ENCODE measurements at regions not wholly inside any gene's neighbourhood (a gene's known extent, or its start where the extent isn't known, plus 50 kb on each side); places are given as distances from the start of the nearest gene placed in this dataset.

DNA sequence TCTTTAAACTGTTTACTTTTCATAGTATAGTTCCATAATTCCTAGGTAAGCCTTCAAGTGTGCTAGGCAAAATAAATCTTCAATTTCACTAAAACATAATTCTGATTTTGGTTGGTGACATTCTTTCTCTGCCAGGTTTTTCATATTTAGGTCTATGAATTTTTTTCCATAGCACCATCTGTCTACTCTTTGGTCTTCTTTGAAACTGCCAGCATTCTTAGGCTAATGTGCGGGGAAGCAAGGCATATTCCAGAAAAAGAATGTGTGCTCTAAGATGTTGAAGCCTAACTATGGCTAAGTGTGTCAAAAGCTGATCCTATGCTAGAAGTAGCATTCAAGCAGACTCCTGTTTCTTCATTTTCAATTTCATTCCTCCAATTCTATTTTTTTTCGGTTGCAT is 213.9 kb upstream of the C11orf87 start:
- Histone ChIP-seq H3K79me2 (ENCODE audit: insufficient read depth, low read length) (no peaks in the 10 kb centered on the region), H4K20me1 (ENCODE audit: insufficient read depth, low read length) (no peaks in the 10 kb centered on the region), H3K9ac (ENCODE audit: low read depth, low read length) (no peak overlapping the region), H3K9me3 (ENCODE audit: insufficient read depth, low read length, severe bottlenecking) (no peaks in the 10 kb centered on the region), H3K4me2 (ENCODE audit: insufficient read depth, low read length) (no peak overlapping the region), H3K4me1 (ENCODE audit: insufficient read depth, low read length) (no peaks in the 10 kb centered on the region), H3K4me3 (ENCODE audit: low read depth in 1 of 2, low read length in 2 of 2) (no peak overlapping the region), H2AFZ (ENCODE audit: low read depth, low read length) (no peak overlapping the region), H3K27ac (ENCODE audit: low read length) (no peak overlapping the region), H3K36me3 (ENCODE audit: insufficient read depth, low read length) (no peaks in the 10 kb centered on the region), H3K27me3 (ENCODE audit: insufficient read depth, low read length, poor library complexity) (no peaks in the 10 kb centered on the region)
- DNase-seq (no peak), ATAC-seq (ENCODE audit: insufficient read depth, low read depth) (no peak)
- TF ChIP-seq EZH2 (IDR thresholded peaks at IDR 0.05; ENCODE audit: borderline replicate concordance, low read depth, low read length, severe bottlenecking): no peak
- TF ChIP-seq, protein P1, sequence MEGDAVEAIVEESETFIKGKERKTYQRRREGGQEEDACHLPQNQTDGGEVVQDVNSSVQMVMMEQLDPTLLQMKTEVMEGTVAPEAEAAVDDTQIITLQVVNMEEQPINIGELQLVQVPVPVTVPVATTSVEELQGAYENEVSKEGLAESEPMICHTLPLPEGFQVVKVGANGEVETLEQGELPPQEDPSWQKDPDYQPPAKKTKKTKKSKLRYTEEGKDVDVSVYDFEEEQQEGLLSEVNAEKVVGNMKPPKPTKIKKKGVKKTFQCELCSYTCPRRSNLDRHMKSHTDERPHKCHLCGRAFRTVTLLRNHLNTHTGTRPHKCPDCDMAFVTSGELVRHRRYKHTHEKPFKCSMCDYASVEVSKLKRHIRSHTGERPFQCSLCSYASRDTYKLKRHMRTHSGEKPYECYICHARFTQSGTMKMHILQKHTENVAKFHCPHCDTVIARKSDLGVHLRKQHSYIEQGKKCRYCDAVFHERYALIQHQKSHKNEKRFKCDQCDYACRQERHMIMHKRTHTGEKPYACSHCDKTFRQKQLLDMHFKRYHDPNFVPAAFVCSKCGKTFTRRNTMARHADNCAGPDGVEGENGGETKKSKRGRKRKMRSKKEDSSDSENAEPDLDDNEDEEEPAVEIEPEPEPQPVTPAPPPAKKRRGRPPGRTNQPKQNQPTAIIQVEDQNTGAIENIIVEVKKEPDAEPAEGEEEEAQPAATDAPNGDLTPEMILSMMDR (IDR thresholded peaks at IDR 0.05; ENCODE audit: borderline replicate concordance, extremely low read depth, low read length, poor library complexity, severe bottlenecking): no peak

DNA sequence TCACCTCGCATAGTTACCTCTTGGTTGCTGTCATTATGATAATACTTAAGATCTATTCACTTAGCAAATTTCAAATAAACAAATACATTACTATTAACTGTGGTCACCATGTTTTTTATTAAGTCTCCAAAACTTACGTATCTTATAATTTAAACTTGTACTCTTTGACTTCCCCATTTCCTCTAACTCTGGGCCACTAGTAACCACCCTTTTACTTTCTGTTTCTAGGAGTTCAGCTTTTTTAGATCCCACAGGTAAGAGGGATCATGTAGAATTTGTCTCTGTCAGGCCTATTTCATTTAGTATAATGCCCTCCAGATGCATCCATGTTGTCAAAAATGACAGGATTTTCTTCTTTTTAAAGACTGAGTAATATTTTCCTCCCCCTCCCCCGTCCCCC is 212.4 kb upstream of the C11orf87 start:
- H3K27ac ChIP-seq (ENCODE audit: low read length): no peak overlapping the region
- no peak for TF ChIP-seq EZH2 (IDR thresholded peaks at IDR 0.05; ENCODE audit: borderline replicate concordance, low read depth, low read length, severe bottlenecking)
- TF ChIP-seq, protein P1 (IDR thresholded peaks at IDR 0.05; ENCODE audit: borderline replicate concordance, extremely low read depth, low read length, poor library complexity, severe bottlenecking): no peak
- H2AFZ ChIP-seq (ENCODE audit: low read depth, low read length): no peak overlapping the region
- no peaks in the 10 kb centered on the region for H3K79me2 ChIP-seq (ENCODE audit: insufficient read depth, low read length)
- H3K36me3 ChIP-seq (ENCODE audit: insufficient read depth, low read length): no peaks in the 10 kb centered on the region
- no peak overlapping the region for H3K9ac ChIP-seq (ENCODE audit: low read depth, low read length)
- no peaks in the 10 kb centered on the region for H4K20me1 ChIP-seq (ENCODE audit: insufficient read depth, low read length)
- no peak for DNase-seq
- no peak for ATAC-seq (ENCODE audit: insufficient read depth, low read depth)
- H3K4me1 ChIP-seq (ENCODE audit: insufficient read depth, low read length): no peaks in the 10 kb centered on the region
- H3K27me3 ChIP-seq (ENCODE audit: insufficient read depth, low read length, poor library complexity): no peaks in the 10 kb centered on the region
- H3K4me3 ChIP-seq (ENCODE audit: low read depth in 1 of 2, low read length in 2 of 2): no peak overlapping the region
- H3K9me3 ChIP-seq (ENCODE audit: insufficient read depth, low read length, severe bottlenecking): no peaks in the 10 kb centered on the region
- no peak overlapping the region for H3K4me2 ChIP-seq (ENCODE audit: insufficient read depth, low read length)

DNA sequence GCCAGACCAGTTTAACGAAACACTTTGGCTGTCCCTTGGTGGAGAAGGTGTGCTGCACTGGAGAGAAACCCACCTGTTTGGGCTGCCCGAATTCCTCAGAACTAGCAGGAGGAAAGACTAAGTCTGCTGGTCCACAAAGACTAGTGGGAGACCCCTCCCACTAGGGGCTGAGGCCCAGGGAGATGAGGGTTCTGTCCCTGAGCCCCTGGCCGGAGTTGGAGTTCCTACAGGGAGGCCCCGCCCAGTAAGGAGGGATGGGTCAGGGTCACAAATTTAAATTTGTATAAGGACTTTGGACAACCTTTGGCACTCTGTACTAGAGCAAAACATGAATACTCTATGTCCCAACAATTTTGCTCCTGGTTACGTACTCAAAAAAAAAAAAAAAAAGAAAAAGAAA is 200.8 kb upstream of the C11orf87 start:
- Histone ChIP-seq H3K4me3 (ENCODE audit: low read depth in 1 of 2, low read length in 2 of 2) (no peak overlapping the region), H3K36me3 (ENCODE audit: insufficient read depth, low read length) (no peaks in the 10 kb centered on the region), H3K27ac (ENCODE audit: low read length) (no peak overlapping the region), H4K20me1 (ENCODE audit: insufficient read depth, low read length) (no peaks in the 10 kb centered on the region), H3K9ac (ENCODE audit: low read depth, low read length) (no peak overlapping the region), H3K27me3 (ENCODE audit: insufficient read depth, low read length, poor library complexity) (no peaks in the 10 kb centered on the region), H3K79me2 (ENCODE audit: insufficient read depth, low read length) (no peaks in the 10 kb centered on the region), H3K4me1 (ENCODE audit: insufficient read depth, low read length) (no peaks in the 10 kb centered on the region), H3K9me3 (ENCODE audit: insufficient read depth, low read length, severe bottlenecking) (no peaks in the 10 kb centered on the region), H2AFZ (ENCODE audit: low read depth, low read length) (no peak overlapping the region), H3K4me2 (ENCODE audit: insufficient read depth, low read length) (no peak overlapping the region)
- DNase-seq (no peak), ATAC-seq (ENCODE audit: insufficient read depth, low read depth) (no peak)
- TF ChIP-seq EZH2 (IDR thresholded peaks at IDR 0.05; ENCODE audit: borderline replicate concordance, low read depth, low read length, severe bottlenecking): no peak
- TF ChIP-seq, protein P1 (IDR thresholded peaks at IDR 0.05; ENCODE audit: borderline replicate concordance, extremely low read depth, low read length, poor library complexity, severe bottlenecking): no peak

DNA sequence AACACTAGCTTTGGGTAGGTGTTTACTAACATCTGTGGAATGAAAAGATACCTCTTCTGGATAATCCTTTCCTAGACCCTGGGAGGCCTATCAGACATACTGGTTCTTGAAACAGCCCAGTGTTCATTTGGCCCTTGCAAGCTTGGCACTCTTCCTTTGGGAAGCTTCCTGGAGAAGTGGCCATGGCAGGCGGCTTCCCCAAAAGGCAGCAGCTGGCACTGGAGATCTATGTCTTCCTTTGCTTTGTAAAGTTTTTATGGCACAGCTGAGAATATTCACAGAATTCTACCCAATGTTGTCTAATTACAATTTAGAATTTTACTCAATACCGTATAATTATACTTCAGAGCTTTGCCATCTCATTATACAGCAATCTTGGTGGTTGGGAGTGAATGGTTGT is 199.2 kb upstream of the C11orf87 start:
- Histone ChIP-seq H3K4me3 (ENCODE audit: low read depth in 1 of 2, low read length in 2 of 2) (no peak overlapping the region), H3K79me2 (ENCODE audit: insufficient read depth, low read length) (no peaks in the 10 kb centered on the region), H3K9me3 (ENCODE audit: insufficient read depth, low read length, severe bottlenecking) (no peaks in the 10 kb centered on the region), H4K20me1 (ENCODE audit: insufficient read depth, low read length) (no peaks in the 10 kb centered on the region), H3K9ac (ENCODE audit: low read depth, low read length) (no peak overlapping the region), H2AFZ (ENCODE audit: low read depth, low read length) (no peak overlapping the region), H3K27me3 (ENCODE audit: insufficient read depth, low read length, poor library complexity) (no peaks in the 10 kb centered on the region), H3K4me1 (ENCODE audit: insufficient read depth, low read length) (no peaks in the 10 kb centered on the region), H3K27ac (ENCODE audit: low read length) (no peak overlapping the region), H3K36me3 (ENCODE audit: insufficient read depth, low read length) (no peaks in the 10 kb centered on the region), H3K4me2 (ENCODE audit: insufficient read depth, low read length) (no peak overlapping the region)
- DNase-seq: no peak
- ATAC-seq (ENCODE audit: insufficient read depth, low read depth): no peak
- TF ChIP-seq, protein P1 (IDR thresholded peaks at IDR 0.05; ENCODE audit: borderline replicate concordance, extremely low read depth, low read length, poor library complexity, severe bottlenecking): no peak
